ENCODE measurements at regions not wholly inside any gene's neighbourhood (a gene's known extent, or its start where the extent isn't known, plus 50 kb on each side); places are given as distances from the start of the nearest gene placed in this dataset.

GRCh38 chr1:166350490-166350889 lies 183.7 kb upstream of the FAM78B start:
- Mint-ChIP-seq H3K9me3 (peaks cover 3 to 11% (median 4%) of the 10 kb centered on the region in 3 donors), H3K36me3 (no peaks in the 10 kb centered on the region), H3K27ac (no peak overlapping the region), H3K4me1 (no peaks in the 10 kb centered on the region), H3K27me3 (peaks cover 0 to 21% of the 10 kb centered on the region in 2 donors), H3K4me3 (no peak overlapping the region)
- ATAC-seq (replicated peaks in 1 of 4) = no peak
- H3K27me3 ChIP-seq (replicated peaks in 1 of 2; ENCODE audit: control insufficient read depth in 2 of 2, extremely low read depth in 1 of 2, insufficient read depth in 2 of 2, low read length in 1 of 2) = peaks cover 0 to 4% of the 10 kb centered on the region in 2 experiments
- no peaks in the 10 kb centered on the region for H3K9me3 ChIP-seq
- no peak overlapping the region for H3K4me3 ChIP-seq (ENCODE audit: control insufficient read depth in 1 of 2, extremely low read depth in 1 of 2, low read length in 1 of 2)
- WGBS (ENCODE audit: insufficient coverage) = 78% methylated on average over 3 of the region's 5 CpGs
- H3K36me3 ChIP-seq (ENCODE audit: control insufficient read depth in 2 of 2, extremely low read depth in 1 of 2, insufficient read depth in 1 of 2, low read length in 1 of 2) = no peaks in the 10 kb centered on the region
- DNase-seq = no peak
- H3K27ac ChIP-seq (ENCODE audit: low read length) = no peak overlapping the region
- POLR2A ChIA-PET = interaction anchor here in 1 of 2 donors (0.6 kb wide), 1 partner anchor 1046 kb away, joined by 4 read pairs; no protein-coding TSS in a partner anchor
- CTCF ChIA-PET = no interaction called here
- no peaks in the 10 kb centered on the region for H3K4me1 ChIP-seq (ENCODE audit: control insufficient read depth in 1 of 2, extremely low read depth in 1 of 2, insufficient read depth in 2 of 2, low read length in 2 of 2)

GRCh38 chr1:166351676-166352075 lies 184.9 kb upstream of the FAM78B start:
- CTCF ChIA-PET = no interaction called here
- no peak for ATAC-seq (replicated peaks in 1 of 4)
- H3K27ac ChIP-seq (ENCODE audit: low read length) = no peak overlapping the region
- peaks cover 0 to 17% of the 10 kb centered on the region in 2 donors for H3K27me3 Mint-ChIP-seq
- H3K9me3 ChIP-seq = no peaks in the 10 kb centered on the region
- no CpG with 5 or more reads among the region's 1 CpG for WGBS (ENCODE audit: insufficient coverage)
- no peak overlapping the region for H3K4me3 ChIP-seq (ENCODE audit: control insufficient read depth in 1 of 2, extremely low read depth in 1 of 2, low read length in 1 of 2)
- H3K9me3 Mint-ChIP-seq = peaks cover 3 to 7% (median 4%) of the 10 kb centered on the region in 3 donors
- no peak overlapping the region for H3K4me3 Mint-ChIP-seq
- H3K27ac Mint-ChIP-seq = no peak overlapping the region
- POLR2A ChIA-PET = no interaction called here
- no peaks in the 10 kb centered on the region for H3K36me3 ChIP-seq (ENCODE audit: control insufficient read depth in 2 of 2, extremely low read depth in 1 of 2, insufficient read depth in 1 of 2, low read length in 1 of 2)
- H3K36me3 Mint-ChIP-seq = no peaks in the 10 kb centered on the region
- H3K4me1 Mint-ChIP-seq = no peaks in the 10 kb centered on the region
- H3K4me1 ChIP-seq (ENCODE audit: control insufficient read depth in 1 of 2, extremely low read depth in 1 of 2, insufficient read depth in 2 of 2, low read length in 2 of 2) = no peaks in the 10 kb centered on the region
- DNase-seq = no peak
- H3K27me3 ChIP-seq (replicated peaks in 1 of 2; ENCODE audit: control insufficient read depth in 2 of 2, extremely low read depth in 1 of 2, insufficient read depth in 2 of 2, low read length in 1 of 2) = no peaks in the 10 kb centered on the region

- H3K4me1 ChIP-seq (ENCODE audit: control insufficient read depth in 1 of 2, extremely low read depth in 1 of 2, insufficient read depth in 2 of 2, low read length in 2 of 2) = no peaks in the 10 kb centered on the region
- H3K36me3 Mint-ChIP-seq = no peaks in the 10 kb centered on the region
- peaks cover 0 to 17% of the 10 kb centered on the region in 2 donors for H3K27me3 Mint-ChIP-seq
- no peak for DNase-seq
- no peak overlapping the region for H3K27ac ChIP-seq (ENCODE audit: low read length)
- H3K36me3 ChIP-seq (ENCODE audit: control insufficient read depth in 2 of 2, extremely low read depth in 1 of 2, insufficient read depth in 1 of 2, low read length in 1 of 2) = no peaks in the 10 kb centered on the region
- CTCF ChIA-PET = no interaction called here
- H3K4me3 Mint-ChIP-seq = no peak overlapping the region
- peaks cover 0 to 4% (median 0%) of the 10 kb centered on the region in 3 donors for H3K9me3 Mint-ChIP-seq
- H3K4me3 ChIP-seq (ENCODE audit: control insufficient read depth in 1 of 2, extremely low read depth in 1 of 2, low read length in 1 of 2) = no peak overlapping the region
- POLR2A ChIA-PET = no interaction called here
- H3K4me1 Mint-ChIP-seq = no peaks in the 10 kb centered on the region
- 80% methylated on average over 1 of the region's 3 CpGs for WGBS (ENCODE audit: insufficient coverage)
- no peak overlapping the region for H3K27ac Mint-ChIP-seq
- no peak for ATAC-seq (replicated peaks in 1 of 4)
- H3K27me3 ChIP-seq (replicated peaks in 1 of 2; ENCODE audit: control insufficient read depth in 2 of 2, extremely low read depth in 1 of 2, insufficient read depth in 2 of 2, low read length in 1 of 2) = no peaks in the 10 kb centered on the region
- H3K9me3 ChIP-seq = no peaks in the 10 kb centered on the region
Measured at GRCh38 chr1:166353213-166353612, 186.4 kb upstream of the FAM78B start.

- no peak overlapping the region for H3K4me3 Mint-ChIP-seq
- Histone ChIP-seq H3K9me3 (no peaks in the 10 kb centered on the region), H3K27me3 (replicated peaks in 1 of 2; ENCODE audit: control insufficient read depth in 2 of 2, extremely low read depth in 1 of 2, insufficient read depth in 2 of 2, low read length in 1 of 2) (no peaks in the 10 kb centered on the region), H3K4me1 (ENCODE audit: control insufficient read depth in 1 of 2, extremely low read depth in 1 of 2, insufficient read depth in 2 of 2, low read length in 2 of 2) (no peaks in the 10 kb centered on the region), H3K4me3 (ENCODE audit: control insufficient read depth in 1 of 2, extremely low read depth in 1 of 2, low read length in 1 of 2) (no peak overlapping the region), H3K36me3 (ENCODE audit: control insufficient read depth in 2 of 2, extremely low read depth in 1 of 2, insufficient read depth in 1 of 2, low read length in 1 of 2) (no peaks in the 10 kb centered on the region), H3K27ac (ENCODE audit: low read length) (no peak overlapping the region)
- CTCF ChIA-PET = no interaction called here
- no peaks in the 10 kb centered on the region for H3K36me3 Mint-ChIP-seq
- WGBS (ENCODE audit: insufficient coverage) = 56% methylated on average over 3 of the region's 4 CpGs
- ATAC-seq (replicated peaks in 1 of 4) (no peak), DNase-seq (no peak)
- H3K27me3 Mint-ChIP-seq = peaks cover 3 to 17% of the 10 kb centered on the region in 2 donors
- no peaks in the 10 kb centered on the region for H3K4me1 Mint-ChIP-seq
- H3K9me3 Mint-ChIP-seq = peaks cover 0 to 4% (median 0%) of the 10 kb centered on the region in 3 donors
- POLR2A ChIA-PET = no interaction called here
- H3K27ac Mint-ChIP-seq = no peak overlapping the region
Measured at GRCh38 chr1:166354406-166354805, 187.6 kb upstream of the FAM78B start.

GRCh38 chr1:166365081-166365480 lies 198.3 kb upstream of the FAM78B start:
- H3K27me3 Mint-ChIP-seq = peaks cover 1 to 5% of the 10 kb centered on the region in 2 donors
- Histone ChIP-seq H3K4me3 (ENCODE audit: control insufficient read depth in 1 of 2, extremely low read depth in 1 of 2, low read length in 1 of 2) (no peak overlapping the region), H3K4me1 (ENCODE audit: control insufficient read depth in 1 of 2, extremely low read depth in 1 of 2, insufficient read depth in 2 of 2, low read length in 2 of 2) (no peaks in the 10 kb centered on the region), H3K27me3 (replicated peaks in 1 of 2; ENCODE audit: control insufficient read depth in 2 of 2, extremely low read depth in 1 of 2, insufficient read depth in 2 of 2, low read length in 1 of 2) (no peaks in the 10 kb centered on the region), H3K27ac (ENCODE audit: low read length) (no peak overlapping the region), H3K36me3 (ENCODE audit: control insufficient read depth in 2 of 2, extremely low read depth in 1 of 2, insufficient read depth in 1 of 2, low read length in 1 of 2) (no peaks in the 10 kb centered on the region), H3K9me3 (no peaks in the 10 kb centered on the region)
- H3K27ac Mint-ChIP-seq = no peak overlapping the region
- ChIA-PET CTCF (no interaction called here), POLR2A (no interaction called here)
- no peaks in the 10 kb centered on the region for H3K9me3 Mint-ChIP-seq
- 76% methylated on average over 2 of the region's 4 CpGs for WGBS (ENCODE audit: insufficient coverage)
- DNase-seq (no peak), ATAC-seq (replicated peaks in 1 of 4) (no peak)
- no peaks in the 10 kb centered on the region for H3K4me1 Mint-ChIP-seq
- no peaks in the 10 kb centered on the region for H3K36me3 Mint-ChIP-seq
- no peak overlapping the region for H3K4me3 Mint-ChIP-seq

- no peaks in the 10 kb centered on the region for H3K36me3 Mint-ChIP-seq
- ChIA-PET CTCF (no interaction called here), POLR2A (no interaction called here)
- Histone ChIP-seq H3K27me3 (replicated peaks in 1 of 2; ENCODE audit: control insufficient read depth in 2 of 2, extremely low read depth in 1 of 2, insufficient read depth in 2 of 2, low read length in 1 of 2) (no peaks in the 10 kb centered on the region), H3K4me3 (ENCODE audit: control insufficient read depth in 1 of 2, extremely low read depth in 1 of 2, low read length in 1 of 2) (no peak overlapping the region), H3K9me3 (no peaks in the 10 kb centered on the region), H3K27ac (ENCODE audit: low read length) (no peak overlapping the region), H3K4me1 (ENCODE audit: control insufficient read depth in 1 of 2, extremely low read depth in 1 of 2, insufficient read depth in 2 of 2, low read length in 2 of 2) (no peaks in the 10 kb centered on the region), H3K36me3 (ENCODE audit: control insufficient read depth in 2 of 2, extremely low read depth in 1 of 2, insufficient read depth in 1 of 2, low read length in 1 of 2) (no peaks in the 10 kb centered on the region)
- no peak overlapping the region for H3K27ac Mint-ChIP-seq
- H3K9me3 Mint-ChIP-seq = no peaks in the 10 kb centered on the region
- H3K4me1 Mint-ChIP-seq = no peaks in the 10 kb centered on the region
- ATAC-seq (replicated peaks in 1 of 4) (no peak), DNase-seq (no peak)
- 50% methylated on average over 2 of the region's 3 CpGs for WGBS (ENCODE audit: insufficient coverage)
- no peak overlapping the region for H3K4me3 Mint-ChIP-seq
- H3K27me3 Mint-ChIP-seq = peaks cover 3 to 5% of the 10 kb centered on the region in 2 donors
Measured at GRCh38 chr1:166368030-166368429, 201.2 kb upstream of the FAM78B start.

GRCh38 chr1:166377896-166378295 lies 211.1 kb upstream of the FAM78B start:
- DNase-seq = no peak
- H3K9me3 Mint-ChIP-seq = no peaks in the 10 kb centered on the region
- H3K4me1 Mint-ChIP-seq = no peaks in the 10 kb centered on the region
- H3K27me3 Mint-ChIP-seq = peaks cover 6 to 12% of the 10 kb centered on the region in 2 donors
- no peak for ATAC-seq (replicated peaks in 1 of 4)
- peak overlapping the region in 1 of 2 donors; percentile 5 for H3K27ac Mint-ChIP-seq
- no peaks in the 10 kb centered on the region for H3K36me3 Mint-ChIP-seq
- Histone ChIP-seq H3K27ac (ENCODE audit: low read length) (no peak overlapping the region), H3K4me3 (ENCODE audit: control insufficient read depth in 1 of 2, extremely low read depth in 1 of 2, low read length in 1 of 2) (no peak overlapping the region), H3K4me1 (ENCODE audit: control insufficient read depth in 1 of 2, extremely low read depth in 1 of 2, insufficient read depth in 2 of 2, low read length in 2 of 2) (no peaks in the 10 kb centered on the region), H3K27me3 (replicated peaks in 1 of 2; ENCODE audit: control insufficient read depth in 2 of 2, extremely low read depth in 1 of 2, insufficient read depth in 2 of 2, low read length in 1 of 2) (peaks cover 0 to 4% of the 10 kb centered on the region in 2 experiments), H3K36me3 (ENCODE audit: control insufficient read depth in 2 of 2, extremely low read depth in 1 of 2, insufficient read depth in 1 of 2, low read length in 1 of 2) (no peaks in the 10 kb centered on the region), H3K9me3 (no peaks in the 10 kb centered on the region)
- POLR2A ChIA-PET = no interaction called here
- CTCF ChIA-PET = no interaction called here
- WGBS (ENCODE audit: insufficient coverage) = no CpG with 5 or more reads among the region's 4 CpGs
- H3K4me3 Mint-ChIP-seq = no peak overlapping the region
